GM21737 (cell line): ENCODE measurements at regions not wholly inside any gene's neighbourhood (a gene's known extent, or its start where the extent isn't known, plus 50 kb on each side); places are given as distances from the start of the nearest gene placed in this dataset.
A peak's percentile ranks its signal among the peaks of the same experiment; 100 is the strongest.

Experiments used
- ATAC-seq: cut with Tn5 transposase; IDR thresholded peaks from one replicate; pipeline ENCODE4 v1.9.1; 2021; ENCODE audit warnings: mild to moderate bottlenecking, moderate library complexity; ENCODE audit not compliant: unreplicated experiment

- ATAC-seq: no peak
These were observed 183.9 kb upstream of the GHITM start for GRCh38 chr10:83955406-83955805.

GRCh38 chr10:83957168-83957947, 182.0 kb upstream of the GHITM start:
- ATAC-seq: no peak

- ATAC-seq: no peak
These were observed 180.0 kb upstream of the GHITM start for GRCh38 chr10:83959328-83959727.

GRCh38 chr10:83960125-83960524, 179.2 kb upstream of the GHITM start:
- ATAC-seq: no peak

- no peak for ATAC-seq
These were observed 177.7 kb upstream of the GHITM start for GRCh38 chr10:83961620-83962019.

GRCh38 chr10:83963446-83963845, 175.9 kb upstream of the GHITM start:
- no peak for ATAC-seq

GRCh38 chr10:83965473-83965872, 173.8 kb upstream of the GHITM start:
- no peak for ATAC-seq

GRCh38 chr10:83968052-83968451, 171.3 kb upstream of the GHITM start:
- ATAC-seq: no peak

GRCh38 chr10:83978681-83979383, 160.5 kb upstream of the GHITM start:
- no peak for ATAC-seq

- no peak for ATAC-seq
These were observed 156.5 kb upstream of the GHITM start for GRCh38 chr10:83982812-83983211.

GRCh38 chr10:83983578-83984255, 155.6 kb upstream of the GHITM start:
- ATAC-seq: no peak

GRCh38 chr10:83984256-83984640, 155.1 kb upstream of the GHITM start:
- ATAC-seq: no peak

- no peak for ATAC-seq
These were observed 152.5 kb upstream of the GHITM start for GRCh38 chr10:83986800-83987199.

- no peak for ATAC-seq
These were observed 152.1 kb upstream of the GHITM start for GRCh38 chr10:83987216-83987615.

GRCh38 chr10:83988435-83988834, 150.9 kb upstream of the GHITM start:
- no peak for ATAC-seq

- peak; percentile 88 for ATAC-seq
These were observed 149.2 kb upstream of the GHITM start for GRCh38 chr10:83990126-83990525.

- no peak for ATAC-seq
These were observed 147.1 kb upstream of the GHITM start for GRCh38 chr10:83991986-83992753.

GRCh38 chr10:83994325-83994724, 145.0 kb upstream of the GHITM start:
- no peak for ATAC-seq

GRCh38 chr10:83995738-83996331, 143.5 kb upstream of the GHITM start:
- no peak for ATAC-seq

- no peak for ATAC-seq
These were observed 135.1 kb upstream of the GHITM start for GRCh38 chr10:84004221-84004620.

- ATAC-seq: no peak
These were observed 133.9 kb upstream of the GHITM start for GRCh38 chr10:84005403-84005802.
